Adrenal gland (tissue), 5 donors: ENCODE measurements at regions not wholly inside any gene's neighbourhood (a gene's known extent, or its start where the extent isn't known, plus 50 kb on each side); places are given as distances from the start of the nearest gene placed in this dataset.

Experiments
- POLR2A ChIP-seq, 2 donors: fragments of 450-650 bp; IDR thresholded peaks; one replicate each; pipeline ENCODE4 v1.6.1; 2017; ENCODE audit warnings: antibody characterized with exemption in 2 of 2, mild to moderate bottlenecking in 2 of 2, moderate library complexity in 1 of 2
- TF ChIP-seq, protein P1 (sequence below), 6 experiments: fragments of 450-650 bp in 4 of 6; fragments of 200-600 bp in 2 of 6; sonication (generic) in 1 of 6; IDR thresholded peaks; 1 replicate in 5 of 6; 2 replicates in 1 of 6; pipeline versions ENCODE4 v1.5.1 to v1.8.0; 2016 to 2021; ENCODE audit warnings: antibody characterized with exemption in 6 of 6, mild to moderate bottlenecking in 2 of 6, moderate library complexity in 1 of 6
- donor health status: DM: no; HTN: no; CAD: no.

DNA sequence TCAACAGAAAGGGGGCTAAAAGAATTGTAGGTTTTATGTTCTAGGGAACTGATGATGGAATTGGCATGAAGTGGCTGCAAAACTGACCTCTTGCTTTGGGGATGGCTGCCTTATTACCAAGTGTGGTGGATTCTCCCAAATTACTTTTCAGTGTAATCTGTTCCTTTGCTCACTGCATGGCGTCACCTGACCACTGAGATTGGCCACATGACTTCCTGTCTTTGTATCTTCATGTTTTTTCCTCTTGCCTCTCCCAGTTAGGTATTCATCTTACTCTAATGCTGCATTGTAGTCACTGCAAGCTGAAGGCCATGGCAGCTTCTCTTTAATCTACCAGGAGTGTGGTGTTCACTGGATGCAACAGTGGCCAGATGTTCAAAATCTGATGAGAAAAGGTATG lies 257.7 kb upstream of the TNP1 start:
- TF ChIP-seq, protein P1, sequence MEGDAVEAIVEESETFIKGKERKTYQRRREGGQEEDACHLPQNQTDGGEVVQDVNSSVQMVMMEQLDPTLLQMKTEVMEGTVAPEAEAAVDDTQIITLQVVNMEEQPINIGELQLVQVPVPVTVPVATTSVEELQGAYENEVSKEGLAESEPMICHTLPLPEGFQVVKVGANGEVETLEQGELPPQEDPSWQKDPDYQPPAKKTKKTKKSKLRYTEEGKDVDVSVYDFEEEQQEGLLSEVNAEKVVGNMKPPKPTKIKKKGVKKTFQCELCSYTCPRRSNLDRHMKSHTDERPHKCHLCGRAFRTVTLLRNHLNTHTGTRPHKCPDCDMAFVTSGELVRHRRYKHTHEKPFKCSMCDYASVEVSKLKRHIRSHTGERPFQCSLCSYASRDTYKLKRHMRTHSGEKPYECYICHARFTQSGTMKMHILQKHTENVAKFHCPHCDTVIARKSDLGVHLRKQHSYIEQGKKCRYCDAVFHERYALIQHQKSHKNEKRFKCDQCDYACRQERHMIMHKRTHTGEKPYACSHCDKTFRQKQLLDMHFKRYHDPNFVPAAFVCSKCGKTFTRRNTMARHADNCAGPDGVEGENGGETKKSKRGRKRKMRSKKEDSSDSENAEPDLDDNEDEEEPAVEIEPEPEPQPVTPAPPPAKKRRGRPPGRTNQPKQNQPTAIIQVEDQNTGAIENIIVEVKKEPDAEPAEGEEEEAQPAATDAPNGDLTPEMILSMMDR (IDR thresholded peaks at IDR 0.05) = no peak
- no peak for TF ChIP-seq POLR2A (IDR thresholded peaks at IDR 0.05)
